HG03571 (cell line): ENCODE measurements at regions not wholly inside any gene's neighbourhood (a gene's known extent, or its start where the extent isn't known, plus 50 kb on each side); places are given as distances from the start of the nearest gene placed in this dataset.

Experiments
- ATAC-seq: cut with Tn5 transposase; IDR thresholded peaks from one replicate; pipeline ENCODE4 v1.9.1; 2021; ENCODE audit not compliant: unreplicated experiment

DNA sequence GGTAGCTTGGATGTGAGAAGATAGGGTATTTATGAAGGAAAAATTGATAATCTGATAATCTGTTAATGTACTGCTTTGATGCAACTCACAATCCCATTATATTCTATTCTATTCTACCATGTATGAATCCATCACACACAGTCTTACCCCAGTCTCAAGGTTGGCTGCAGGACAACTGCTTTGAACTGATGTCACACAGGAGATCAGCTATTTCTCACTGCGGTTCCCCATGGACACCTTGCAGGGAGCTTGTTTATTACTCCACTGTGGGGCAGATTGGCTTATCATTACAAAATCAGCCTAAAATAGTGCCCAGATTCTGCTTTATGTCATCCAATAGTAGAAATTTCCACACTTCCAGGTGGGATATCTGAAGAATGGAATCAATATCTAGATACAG lies 61.0 kb upstream of the HS3ST5 start:
- ATAC-seq = no peak

- ATAC-seq = no peak
Observed at GRCh38 chr6:114398481-114398880, 55.7 kb upstream of the HS3ST5 start.
